ENCODE measurements at regions not wholly inside any gene's neighbourhood (a gene's known extent, or its start where the extent isn't known, plus 50 kb on each side); places are given as distances from the start of the nearest gene placed in this dataset.

GRCh38 chr9:129558063-129558550 is 62.8 kb downstream of the C9orf50 start:
- Histone ChIP-seq H3K27ac (no peak overlapping the region), H3K4me1 (no peaks in the 10 kb centered on the region), H3K4me3 (no peak overlapping the region), H3K9me3 (no peaks in the 10 kb centered on the region), H3K36me3 (no peaks in the 10 kb centered on the region), H3K27me3 (no peaks in the 10 kb centered on the region)
- ATAC-seq, result no peak
- intact Hi-C loops (cut with DNase I; ENCODE audit: low total_unique reads) (no loop called here), in situ Hi-C loops (cut with MboI; ENCODE audit: low sequenced_read_pairs in 4 of 4) (loop anchor here in 1 of 4 donors (25.0 kb wide), 1 partner anchor 96 kb away; no protein-coding TSS in a partner anchor)
- DNase-seq, result no peak
- TF ChIP-seq POLR2A (IDR thresholded peaks at IDR 0.05), result no peak
- TF ChIP-seq, protein P1, sequence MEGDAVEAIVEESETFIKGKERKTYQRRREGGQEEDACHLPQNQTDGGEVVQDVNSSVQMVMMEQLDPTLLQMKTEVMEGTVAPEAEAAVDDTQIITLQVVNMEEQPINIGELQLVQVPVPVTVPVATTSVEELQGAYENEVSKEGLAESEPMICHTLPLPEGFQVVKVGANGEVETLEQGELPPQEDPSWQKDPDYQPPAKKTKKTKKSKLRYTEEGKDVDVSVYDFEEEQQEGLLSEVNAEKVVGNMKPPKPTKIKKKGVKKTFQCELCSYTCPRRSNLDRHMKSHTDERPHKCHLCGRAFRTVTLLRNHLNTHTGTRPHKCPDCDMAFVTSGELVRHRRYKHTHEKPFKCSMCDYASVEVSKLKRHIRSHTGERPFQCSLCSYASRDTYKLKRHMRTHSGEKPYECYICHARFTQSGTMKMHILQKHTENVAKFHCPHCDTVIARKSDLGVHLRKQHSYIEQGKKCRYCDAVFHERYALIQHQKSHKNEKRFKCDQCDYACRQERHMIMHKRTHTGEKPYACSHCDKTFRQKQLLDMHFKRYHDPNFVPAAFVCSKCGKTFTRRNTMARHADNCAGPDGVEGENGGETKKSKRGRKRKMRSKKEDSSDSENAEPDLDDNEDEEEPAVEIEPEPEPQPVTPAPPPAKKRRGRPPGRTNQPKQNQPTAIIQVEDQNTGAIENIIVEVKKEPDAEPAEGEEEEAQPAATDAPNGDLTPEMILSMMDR (IDR thresholded peaks at IDR 0.05 in 4 of 5, conservative IDR thresholded peaks at IDR 0.05 in 1 of 5), result no peak

DNA sequence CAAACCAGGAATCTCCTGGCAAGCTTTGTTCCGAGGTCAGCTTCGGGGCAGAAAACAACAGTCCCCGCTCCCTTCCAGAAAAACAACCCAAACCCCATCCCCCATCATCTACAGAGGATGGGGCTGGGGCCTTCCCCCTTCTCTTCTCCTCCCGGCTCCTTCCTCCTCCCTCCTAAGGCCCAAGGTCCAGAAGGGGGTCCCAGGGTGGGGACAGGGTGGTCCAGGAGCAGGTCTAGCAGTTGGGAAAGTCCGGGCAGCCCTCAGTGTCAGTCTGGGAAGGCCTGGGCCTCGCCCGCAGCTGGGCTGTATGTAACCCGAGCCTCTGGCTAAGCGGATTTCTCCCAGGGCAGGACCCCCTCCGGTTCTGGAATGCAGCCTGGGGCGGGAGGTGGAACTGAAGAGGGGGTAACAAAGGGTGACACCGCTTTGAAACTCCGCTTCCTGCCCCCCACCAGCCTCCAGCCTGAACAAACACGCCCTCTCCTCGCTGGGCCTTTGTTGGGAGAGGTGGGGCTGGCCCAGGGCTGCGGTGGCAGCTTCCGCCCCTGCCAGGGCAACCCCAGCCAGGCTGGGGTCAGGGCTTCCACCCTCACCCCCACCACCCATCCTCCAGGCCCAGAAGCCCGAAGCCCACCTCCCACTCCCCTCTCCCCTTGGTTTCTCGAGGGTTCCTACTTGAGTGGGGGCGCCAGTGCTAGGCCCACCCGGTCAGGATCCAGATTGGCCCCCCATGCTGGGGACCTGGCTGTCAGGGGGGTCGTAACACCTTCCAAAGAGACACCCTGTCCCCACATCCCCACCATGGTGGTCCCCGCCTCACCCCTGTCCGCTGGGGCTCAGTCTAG is 63.5 kb downstream of the C9orf50 start:
- in situ Hi-C loops (cut with MboI; ENCODE audit: low sequenced_read_pairs in 4 of 4), result loop anchor here in 1 of 4 donors (25.0 kb wide), 1 partner anchor 95 kb away; no protein-coding TSS in a partner anchor
- Histone ChIP-seq H3K4me1 (no peaks in the 10 kb centered on the region), H3K4me3 (no peak overlapping the region), H3K9me3 (no peaks in the 10 kb centered on the region), H3K27ac (no peak overlapping the region), H3K27me3 (no peaks in the 10 kb centered on the region), H3K36me3 (no peaks in the 10 kb centered on the region)
- no peak for TF ChIP-seq POLR2A (IDR thresholded peaks at IDR 0.05)
- TF ChIP-seq, protein P1 (IDR thresholded peaks at IDR 0.05 in 4 of 5, conservative IDR thresholded peaks at IDR 0.05 in 1 of 5), result no peak
- ATAC-seq (no peak), DNase-seq (no peak)
- intact Hi-C loops (cut with DNase I; ENCODE audit: low total_unique reads), result no loop called here

DNA sequence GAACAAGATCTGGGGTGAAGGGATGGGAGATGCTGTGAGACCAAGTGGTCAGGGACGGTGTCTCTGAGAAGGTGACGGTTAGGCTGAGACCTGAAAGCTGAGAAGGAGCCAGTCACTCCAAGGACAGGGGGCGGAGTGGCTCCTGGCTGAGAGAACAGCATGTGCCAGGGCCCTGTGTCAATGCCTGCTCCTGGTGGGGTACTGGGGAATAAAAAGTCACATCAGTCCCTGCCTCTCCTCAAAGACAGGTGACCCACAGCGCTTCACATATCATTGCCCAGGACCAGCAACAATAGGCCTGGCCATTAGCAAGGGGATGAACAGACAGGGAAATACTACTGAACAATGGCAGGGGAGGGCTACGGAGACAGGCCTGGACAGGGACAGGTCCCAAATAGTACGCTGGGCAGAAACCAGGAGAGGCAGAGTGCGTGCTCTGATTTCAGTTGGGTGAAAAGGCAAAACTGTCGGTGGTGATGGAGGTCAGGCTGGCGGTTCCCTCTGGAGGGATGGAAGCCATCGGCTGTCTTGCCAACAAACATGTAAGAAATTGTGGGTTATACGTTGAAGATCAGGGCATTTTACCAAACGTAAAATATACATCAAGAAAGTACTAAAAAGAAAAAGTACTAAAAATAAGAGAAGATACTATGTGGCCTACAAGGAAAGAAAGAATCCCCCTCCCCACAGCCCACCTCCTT is 64.3 kb downstream of the C9orf50 start:
- no peaks in the 10 kb centered on the region for H3K36me3 ChIP-seq
- no peaks in the 10 kb centered on the region for H3K27me3 ChIP-seq
- in situ Hi-C loops (cut with MboI; ENCODE audit: low sequenced_read_pairs in 4 of 4), result loop anchor here in 1 of 4 donors (25.0 kb wide), 1 partner anchor 94 kb away; no protein-coding TSS in a partner anchor
- intact Hi-C loops (cut with DNase I; ENCODE audit: low total_unique reads), result no loop called here
- TF ChIP-seq POLR2A (IDR thresholded peaks at IDR 0.05), result no peak
- TF ChIP-seq, protein P1 (IDR thresholded peaks at IDR 0.05 in 4 of 5, conservative IDR thresholded peaks at IDR 0.05 in 1 of 5), result no peak
- H3K27ac ChIP-seq, result no peak overlapping the region
- DNase-seq (no peak), ATAC-seq (no peak)
- H3K4me3 ChIP-seq, result no peak overlapping the region
- H3K9me3 ChIP-seq, result no peaks in the 10 kb centered on the region
- no peaks in the 10 kb centered on the region for H3K4me1 ChIP-seq

GRCh38 chr9:129555512-129556215 is 65.2 kb downstream of the C9orf50 start:
- no peaks in the 10 kb centered on the region for H3K4me1 ChIP-seq
- no peaks in the 10 kb centered on the region for H3K27me3 ChIP-seq
- no peaks in the 10 kb centered on the region for H3K36me3 ChIP-seq
- in situ Hi-C loops (cut with MboI; ENCODE audit: low sequenced_read_pairs in 4 of 4) (loop anchor here in 1 of 4 donors (25.0 kb wide), 1 partner anchor 93 kb away; no protein-coding TSS in a partner anchor), intact Hi-C loops (cut with DNase I; ENCODE audit: low total_unique reads) (no loop called here)
- H3K9me3 ChIP-seq, result no peaks in the 10 kb centered on the region
- no peak for TF ChIP-seq POLR2A (IDR thresholded peaks at IDR 0.05)
- TF ChIP-seq, protein P1 (IDR thresholded peaks at IDR 0.05 in 4 of 5, conservative IDR thresholded peaks at IDR 0.05 in 1 of 5), result no peak
- DNase-seq (no peak), ATAC-seq (no peak)
- no peak overlapping the region for H3K27ac ChIP-seq
- H3K4me3 ChIP-seq, result no peak overlapping the region
